ENCODE measurements at regions not wholly inside any gene's neighbourhood (a gene's known extent, or its start where the extent isn't known, plus 50 kb on each side); places are given as distances from the start of the nearest gene placed in this dataset. TPM values are rescaled to one million over a fixed set of nuclear protein-coding genes. Genes with fewer than 3 reads are reported as not detected.

DNA sequence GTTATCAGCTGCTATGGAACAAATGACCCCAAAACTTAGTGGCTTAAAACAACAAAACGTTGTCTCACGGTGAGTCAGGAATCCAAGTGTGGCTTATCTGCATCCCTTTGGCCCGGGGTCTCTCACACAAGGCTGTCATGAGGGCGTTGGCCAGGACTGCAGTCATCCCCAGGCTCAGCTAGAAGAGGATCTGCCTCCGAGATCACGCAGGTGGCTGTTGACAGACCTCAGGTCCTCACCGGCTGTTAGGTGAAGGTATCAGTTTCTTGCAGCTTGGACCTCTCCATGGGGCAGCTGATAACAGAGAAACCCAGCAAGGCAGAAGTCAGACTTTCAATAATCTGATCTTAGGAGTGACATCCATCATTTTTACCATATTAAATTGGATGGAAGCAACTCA is 52.7 kb upstream of the SYT6 start:
- Histone ChIP-seq H3K36me3 (ENCODE audit: control insufficient read depth in 4 of 4, insufficient read depth in 4 of 4, low read length in 4 of 4) (no peaks in the 10 kb centered on the region), H3K4me1 (ENCODE audit: control insufficient read depth in 5 of 5, insufficient read depth in 5 of 5, low read length in 5 of 5) (peaks cover 0 to 6% (median 0%) of the 10 kb centered on the region in 5 donors), H3K27me3 (ENCODE audit: control insufficient read depth in 3 of 3, insufficient read depth in 3 of 3, low read length in 2 of 3) (no peaks in the 10 kb centered on the region), H3K9ac (ENCODE audit: insufficient read depth in 1 of 2, low read length in 2 of 2) (no peak overlapping the region), H3K27ac (ENCODE audit: low read depth in 1 of 2, low read length in 1 of 2) (no peak overlapping the region), H3K9me3 (ENCODE audit: control insufficient read depth in 4 of 4, insufficient read depth in 3 of 4, low read length in 3 of 4) (no peaks in the 10 kb centered on the region), H3K4me3 (no peak overlapping the region)
- TF ChIP-seq, protein P1, sequence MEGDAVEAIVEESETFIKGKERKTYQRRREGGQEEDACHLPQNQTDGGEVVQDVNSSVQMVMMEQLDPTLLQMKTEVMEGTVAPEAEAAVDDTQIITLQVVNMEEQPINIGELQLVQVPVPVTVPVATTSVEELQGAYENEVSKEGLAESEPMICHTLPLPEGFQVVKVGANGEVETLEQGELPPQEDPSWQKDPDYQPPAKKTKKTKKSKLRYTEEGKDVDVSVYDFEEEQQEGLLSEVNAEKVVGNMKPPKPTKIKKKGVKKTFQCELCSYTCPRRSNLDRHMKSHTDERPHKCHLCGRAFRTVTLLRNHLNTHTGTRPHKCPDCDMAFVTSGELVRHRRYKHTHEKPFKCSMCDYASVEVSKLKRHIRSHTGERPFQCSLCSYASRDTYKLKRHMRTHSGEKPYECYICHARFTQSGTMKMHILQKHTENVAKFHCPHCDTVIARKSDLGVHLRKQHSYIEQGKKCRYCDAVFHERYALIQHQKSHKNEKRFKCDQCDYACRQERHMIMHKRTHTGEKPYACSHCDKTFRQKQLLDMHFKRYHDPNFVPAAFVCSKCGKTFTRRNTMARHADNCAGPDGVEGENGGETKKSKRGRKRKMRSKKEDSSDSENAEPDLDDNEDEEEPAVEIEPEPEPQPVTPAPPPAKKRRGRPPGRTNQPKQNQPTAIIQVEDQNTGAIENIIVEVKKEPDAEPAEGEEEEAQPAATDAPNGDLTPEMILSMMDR (IDR thresholded peaks at IDR 0.05; ENCODE audit: control extremely low read depth, extremely low read depth), result no peak
- DNase-seq, result no peak
- WGBS, 2 donors, result 65 to 72% methylated on average over 7 of the region's 7 CpGs
- no peak for ATAC-seq (ENCODE audit: insufficient read depth, low FRiP score)

DNA sequence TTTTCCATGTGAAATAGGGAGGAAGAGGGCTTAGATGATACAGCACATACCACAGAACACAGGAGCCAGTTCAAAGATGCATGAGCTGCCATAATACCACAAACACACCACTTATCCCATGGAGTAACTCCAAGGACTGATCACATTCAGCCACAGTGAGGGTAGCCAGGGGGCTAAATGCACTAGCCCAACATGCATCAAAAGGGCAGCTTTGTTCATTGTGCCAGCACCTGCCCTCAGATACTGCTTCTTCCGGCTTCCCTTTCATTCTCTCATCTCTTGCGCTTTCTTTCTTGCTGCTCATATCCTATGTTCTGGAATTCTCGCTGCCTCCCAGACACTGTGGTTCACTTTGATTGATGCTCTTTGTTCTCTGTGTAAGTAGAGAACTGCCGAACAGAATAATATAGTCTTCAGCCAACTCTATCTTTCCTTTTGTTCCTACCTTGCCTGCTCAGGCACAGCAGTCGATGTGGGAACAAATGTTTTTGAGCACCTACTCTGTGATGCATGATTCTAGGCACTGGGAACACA is 50.0 kb upstream of the SYT6 start:
- 67 to 76% methylated on average over 5 of the region's 5 CpGs for WGBS, 2 donors
- no peak overlapping the region for H3K4me3 ChIP-seq
- H3K4me1 ChIP-seq (ENCODE audit: control insufficient read depth in 5 of 5, insufficient read depth in 5 of 5, low read length in 5 of 5), result peaks cover 0 to 9% (median 0%) of the 10 kb centered on the region in 5 donors
- no peaks in the 10 kb centered on the region for H3K9me3 ChIP-seq (ENCODE audit: control insufficient read depth in 4 of 4, insufficient read depth in 3 of 4, low read length in 3 of 4)
- no peak for ATAC-seq (ENCODE audit: insufficient read depth, low FRiP score)
- no peak overlapping the region for H3K27ac ChIP-seq (ENCODE audit: low read depth in 1 of 2, low read length in 1 of 2)
- TF ChIP-seq, protein P1 (IDR thresholded peaks at IDR 0.05; ENCODE audit: control extremely low read depth, extremely low read depth), result no peak
- no peaks in the 10 kb centered on the region for H3K27me3 ChIP-seq (ENCODE audit: control insufficient read depth in 3 of 3, insufficient read depth in 3 of 3, low read length in 2 of 3)
- no peaks in the 10 kb centered on the region for H3K36me3 ChIP-seq (ENCODE audit: control insufficient read depth in 4 of 4, insufficient read depth in 4 of 4, low read length in 4 of 4)
- DNase-seq, result no peak
- H3K9ac ChIP-seq (ENCODE audit: insufficient read depth in 1 of 2, low read length in 2 of 2), result no peak overlapping the region

Small RNA genes in the stretch of these regions (small RNA-seq; reads per million reads assigned to genes)
- gene MRPL57P1 (ENCODE audit: low replicate concordance), result not detected
